Nephron (organoid): ENCODE measurements at regions not wholly inside any gene's neighbourhood (a gene's known extent, or its start where the extent isn't known, plus 50 kb on each side); places are given as distances from the start of the nearest gene placed in this dataset.
"Not testable (repeated sequence)": the region's sequence is repeated elsewhere in the genome, so short reads cannot be mapped to it uniquely, and the experiment has no call there.

Experiments
- H3K27ac Mint-ChIP-seq, 3 experiments: 2 replicates each; pipeline ENCODE4 v1.8.0; 2020; ENCODE audit warnings: mixed read lengths in 3 of 3, mild to moderate bottlenecking in 2 of 3, moderate library complexity in 1 of 3
- H3K27me3 Mint-ChIP-seq: 2 replicates; pipeline ENCODE4 v1.8.0; 2021; ENCODE audit warnings: low read depth, mild to moderate bottlenecking, moderate library complexity, mixed read lengths
- H3K36me3 Mint-ChIP-seq: 2 replicates; pipeline ENCODE4 v1.8.0; 2020; ENCODE audit warnings: low read depth, mixed read lengths
- H3K4me1 Mint-ChIP-seq: 2 replicates; pipeline ENCODE4 v1.8.0; 2020; ENCODE audit warnings: mixed read lengths
- H3K4me3 Mint-ChIP-seq, 3 experiments: 2 replicates each; pipeline ENCODE4 v1.8.0; 2020; ENCODE audit warnings: mild to moderate bottlenecking in 3 of 3, mixed read lengths in 3 of 3, moderate library complexity in 2 of 3
- H3K9me3 Mint-ChIP-seq: 2 replicates; pipeline ENCODE4 v1.8.0; 2020; ENCODE audit warnings: mixed read lengths
- TF ChIP-seq, protein P1 (sequence below), 3 experiments: fragments of 200-600 bp; sonication (generic); IDR thresholded peaks; one replicate each; pipeline ENCODE4 v1.5.0; 2021; ENCODE audit warnings: antibody characterized with exemption in 3 of 3; ENCODE audit not compliant: unreplicated experiment in 3 of 3

DNA sequence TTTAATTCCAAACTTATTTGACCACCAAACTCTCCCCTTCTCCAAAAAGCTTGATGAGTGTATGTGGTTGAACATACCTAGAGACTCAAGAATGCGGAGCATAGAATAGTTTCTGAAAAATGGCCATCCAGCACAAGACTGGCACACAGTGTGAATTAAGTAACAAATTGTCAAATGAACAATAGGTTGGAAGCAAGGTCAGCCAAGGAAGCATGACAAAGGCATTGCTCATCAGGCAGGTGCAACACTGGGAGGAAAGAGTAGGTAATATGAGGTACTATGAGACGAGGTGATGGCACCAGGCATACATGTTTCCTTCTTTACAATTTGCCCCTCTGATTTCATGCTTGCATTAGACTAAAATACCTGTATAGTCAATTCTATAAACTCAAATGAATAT is 73.7 kb downstream of the DKK1 start:
- Mint-ChIP-seq H3K36me3 (no peaks in the 10 kb centered on the region), H3K4me3 (no peak overlapping the region), H3K9me3 (no peaks in the 10 kb centered on the region), H3K4me1 (no peaks in the 10 kb centered on the region), H3K27ac (no peak overlapping the region), H3K27me3 (no peaks in the 10 kb centered on the region)
- TF ChIP-seq, protein P1, sequence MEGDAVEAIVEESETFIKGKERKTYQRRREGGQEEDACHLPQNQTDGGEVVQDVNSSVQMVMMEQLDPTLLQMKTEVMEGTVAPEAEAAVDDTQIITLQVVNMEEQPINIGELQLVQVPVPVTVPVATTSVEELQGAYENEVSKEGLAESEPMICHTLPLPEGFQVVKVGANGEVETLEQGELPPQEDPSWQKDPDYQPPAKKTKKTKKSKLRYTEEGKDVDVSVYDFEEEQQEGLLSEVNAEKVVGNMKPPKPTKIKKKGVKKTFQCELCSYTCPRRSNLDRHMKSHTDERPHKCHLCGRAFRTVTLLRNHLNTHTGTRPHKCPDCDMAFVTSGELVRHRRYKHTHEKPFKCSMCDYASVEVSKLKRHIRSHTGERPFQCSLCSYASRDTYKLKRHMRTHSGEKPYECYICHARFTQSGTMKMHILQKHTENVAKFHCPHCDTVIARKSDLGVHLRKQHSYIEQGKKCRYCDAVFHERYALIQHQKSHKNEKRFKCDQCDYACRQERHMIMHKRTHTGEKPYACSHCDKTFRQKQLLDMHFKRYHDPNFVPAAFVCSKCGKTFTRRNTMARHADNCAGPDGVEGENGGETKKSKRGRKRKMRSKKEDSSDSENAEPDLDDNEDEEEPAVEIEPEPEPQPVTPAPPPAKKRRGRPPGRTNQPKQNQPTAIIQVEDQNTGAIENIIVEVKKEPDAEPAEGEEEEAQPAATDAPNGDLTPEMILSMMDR (IDR thresholded peaks at IDR 0.05; ENCODE audit: unreplicated experiment in 3 of 3) = no peak

DNA sequence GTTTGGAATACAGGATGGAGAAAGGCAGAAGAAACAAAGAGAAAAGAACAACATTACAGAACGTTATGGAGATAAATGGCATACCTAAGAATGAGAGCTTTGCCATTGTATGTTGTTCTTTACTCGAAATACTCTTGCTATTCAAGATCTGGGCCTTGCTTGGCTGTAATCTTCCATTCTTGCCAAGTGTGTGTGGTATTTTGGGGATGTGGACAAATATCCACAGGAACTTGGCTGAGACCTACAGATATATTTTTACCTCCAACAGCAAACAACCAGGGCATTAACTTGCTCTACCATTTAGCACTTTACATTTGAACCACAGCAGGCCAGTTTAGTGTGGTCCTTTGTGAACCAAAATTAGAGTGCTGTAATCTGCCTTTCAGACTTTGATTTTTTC is 76.3 kb downstream of the DKK1 start:
- no peaks in the 10 kb centered on the region for H3K9me3 Mint-ChIP-seq
- H3K27me3 Mint-ChIP-seq = no peaks in the 10 kb centered on the region
- no peaks in the 10 kb centered on the region for H3K36me3 Mint-ChIP-seq
- no peaks in the 10 kb centered on the region for H3K4me1 Mint-ChIP-seq
- TF ChIP-seq, protein P1 (IDR thresholded peaks at IDR 0.05; ENCODE audit: unreplicated experiment in 3 of 3) = no peak
- no peak overlapping the region for H3K27ac Mint-ChIP-seq
- H3K4me3 Mint-ChIP-seq = no peak overlapping the region

DNA sequence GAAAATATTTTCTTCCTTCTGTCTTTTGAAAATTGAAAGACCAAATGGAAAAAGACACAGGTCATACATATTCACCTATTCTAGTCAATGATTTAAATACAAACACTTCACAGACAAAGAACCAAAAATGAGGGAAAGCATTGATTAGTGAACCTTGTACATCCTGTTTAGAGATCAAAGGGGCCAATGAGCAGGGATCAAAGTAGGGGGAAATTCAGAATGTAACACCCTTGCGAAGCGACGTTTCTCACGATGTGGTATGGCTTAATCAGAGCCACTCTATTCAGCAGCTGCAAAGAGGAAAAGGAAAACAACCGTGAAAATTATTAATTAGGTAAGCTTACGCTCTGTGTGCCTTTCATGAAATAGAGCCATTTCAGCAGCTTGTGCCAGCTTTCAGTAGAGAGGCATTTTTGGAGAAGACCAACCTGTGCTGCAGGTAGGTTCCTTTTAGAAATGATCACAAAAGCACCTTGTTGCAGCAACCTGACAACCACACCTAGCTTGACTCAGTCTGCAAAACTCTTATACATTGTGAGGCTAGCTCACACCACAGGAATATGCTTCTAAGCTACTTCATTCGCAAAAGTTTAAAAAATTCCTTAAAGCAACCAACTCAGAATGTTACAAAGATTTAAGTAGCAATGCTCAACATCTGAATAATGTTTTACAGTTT is 78.0 kb downstream of the DKK1 start:
- no peaks in the 10 kb centered on the region for H3K9me3 Mint-ChIP-seq

DNA sequence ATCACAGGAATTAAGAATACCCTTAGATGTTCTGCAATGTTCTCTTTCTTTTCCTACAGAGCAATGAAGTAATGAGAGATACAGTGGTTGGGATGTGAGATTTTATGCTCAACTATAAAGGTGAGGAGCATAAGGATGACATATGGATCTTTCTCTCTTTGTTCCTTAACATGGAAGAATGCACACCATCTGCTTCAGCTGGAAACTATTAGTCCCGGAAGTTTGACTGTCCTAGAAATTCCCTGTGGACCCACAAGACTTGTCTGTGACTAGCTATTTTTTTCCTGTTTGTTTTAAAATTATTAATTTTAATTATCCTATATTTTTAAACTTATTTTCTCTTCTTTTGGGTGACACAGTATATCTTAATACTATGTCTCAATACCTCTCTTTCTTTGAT is 80.2 kb downstream of the DKK1 start:
- no peak overlapping the region for H3K4me3 Mint-ChIP-seq
- no peaks in the 10 kb centered on the region for H3K4me1 Mint-ChIP-seq
- no peaks in the 10 kb centered on the region for H3K27me3 Mint-ChIP-seq
- H3K27ac Mint-ChIP-seq = no peak overlapping the region
- no peaks in the 10 kb centered on the region for H3K9me3 Mint-ChIP-seq
- H3K36me3 Mint-ChIP-seq = no peaks in the 10 kb centered on the region
- TF ChIP-seq, protein P1 (IDR thresholded peaks at IDR 0.05; ENCODE audit: unreplicated experiment in 3 of 3) = no peak

More for the DNA sequence above, 78.0 kb downstream of the DKK1 start:
- H3K27me3 Mint-ChIP-seq = no peaks in the 10 kb centered on the region
- no peak overlapping the region for H3K27ac Mint-ChIP-seq
- no peaks in the 10 kb centered on the region for H3K4me1 Mint-ChIP-seq
- no peak overlapping the region for H3K4me3 Mint-ChIP-seq
- H3K36me3 Mint-ChIP-seq = no peaks in the 10 kb centered on the region
- TF ChIP-seq, protein P1 (IDR thresholded peaks at IDR 0.05; ENCODE audit: unreplicated experiment in 3 of 3) = no peak

DNA sequence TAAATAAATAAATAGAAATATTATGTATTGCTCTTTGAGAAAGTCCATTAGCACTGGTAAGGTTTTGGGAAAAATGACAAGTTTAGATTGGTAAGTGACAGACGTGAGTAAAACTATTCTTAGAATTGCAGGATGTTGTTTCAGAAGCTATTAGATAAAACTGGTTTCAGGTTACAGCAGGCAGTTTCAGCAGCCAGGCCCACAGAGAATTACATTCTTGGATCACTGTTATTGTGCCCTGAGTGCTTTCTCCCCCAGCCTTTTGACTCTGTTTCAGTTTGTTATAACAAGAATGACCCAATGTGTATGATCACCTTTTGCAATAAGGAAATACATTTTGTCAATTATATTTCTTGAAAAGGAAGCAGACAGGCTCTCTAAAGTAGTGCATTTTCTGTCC is 86.5 kb downstream of the DKK1 start:
- Mint-ChIP-seq H3K27ac (no peak overlapping the region), H3K9me3 (peaks cover 14% of the 10 kb centered on the region), H3K4me1 (no peaks in the 10 kb centered on the region), H3K4me3 (no peak overlapping the region), H3K36me3 (peaks cover 7% of the 10 kb centered on the region), H3K27me3 (no peaks in the 10 kb centered on the region)
- TF ChIP-seq, protein P1 (IDR thresholded peaks at IDR 0.05; ENCODE audit: unreplicated experiment in 3 of 3) = no peak

DNA sequence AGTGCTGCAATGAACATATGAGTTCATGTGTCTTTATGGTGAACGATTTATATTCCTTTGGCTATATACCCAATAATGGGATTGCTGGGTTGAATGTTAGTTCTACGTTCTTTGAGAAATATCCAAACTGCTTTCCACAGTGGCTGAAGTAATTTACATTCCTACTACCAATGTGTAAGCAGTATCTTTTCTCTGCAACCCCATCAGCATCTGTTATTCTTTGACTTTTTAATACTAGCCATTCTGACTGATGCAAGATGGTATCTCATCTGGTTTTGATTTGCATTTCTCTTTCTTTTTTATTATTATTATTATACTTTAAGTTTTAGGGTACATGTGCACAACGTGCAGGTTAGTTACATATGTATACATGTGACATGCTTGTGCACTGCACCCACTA is 89.7 kb downstream of the DKK1 start:
- H3K36me3 Mint-ChIP-seq, H3K27ac Mint-ChIP-seq, H3K4me1 Mint-ChIP-seq, H3K4me3 Mint-ChIP-seq, H3K27me3 Mint-ChIP-seq: not testable (repeated sequence)
- peaks cover 14% of the 10 kb centered on the region for H3K9me3 Mint-ChIP-seq
